Kidney epithelial cell (primary cell): ENCODE measurements at regions not wholly inside any gene's neighbourhood (a gene's known extent, or its start where the extent isn't known, plus 50 kb on each side); places are given as distances from the start of the nearest gene placed in this dataset.

Source experiments
- DNase-seq: peaks from one replicate; pipeline ENCODE4 v3.0.0-alpha.2; 2010; ENCODE audit warnings: low read depth
- H3K27me3 ChIP-seq: 2 replicates; pipeline ENCODE4 v1.6.0; 2011; ENCODE audit warnings: low read length; ENCODE audit not compliant: control insufficient read depth, insufficient read depth
- H3K36me3 ChIP-seq: 2 replicates; pipeline ENCODE4 v1.5.1; 2011; ENCODE audit warnings: low read length; ENCODE audit not compliant: control insufficient read depth, insufficient read depth
- H3K4me3 ChIP-seq: 2 replicates; pipeline ENCODE4 v1.5.1; 2011; ENCODE audit warnings: low read depth, mild to moderate bottlenecking, control low read depth, low read length
- CTCF ChIP-seq: IDR thresholded peaks from 2 replicates; pipeline ENCODE4 v1.5.1; 2011; ENCODE audit warnings: mild to moderate bottlenecking, moderate library complexity, low read length, control low read depth, inconsistent platforms; ENCODE audit not compliant: insufficient read depth, poor library complexity, severe bottlenecking

- H3K27me3 ChIP-seq: no peaks in the 10 kb centered on the region
- no peaks in the 10 kb centered on the region for H3K36me3 ChIP-seq
- no peak overlapping the region for H3K4me3 ChIP-seq
- no peak for DNase-seq
- TF ChIP-seq CTCF: no peak
Observed at GRCh38 chr1:230008721-230009120, 58.3 kb upstream of the GALNT2 start.

DNA sequence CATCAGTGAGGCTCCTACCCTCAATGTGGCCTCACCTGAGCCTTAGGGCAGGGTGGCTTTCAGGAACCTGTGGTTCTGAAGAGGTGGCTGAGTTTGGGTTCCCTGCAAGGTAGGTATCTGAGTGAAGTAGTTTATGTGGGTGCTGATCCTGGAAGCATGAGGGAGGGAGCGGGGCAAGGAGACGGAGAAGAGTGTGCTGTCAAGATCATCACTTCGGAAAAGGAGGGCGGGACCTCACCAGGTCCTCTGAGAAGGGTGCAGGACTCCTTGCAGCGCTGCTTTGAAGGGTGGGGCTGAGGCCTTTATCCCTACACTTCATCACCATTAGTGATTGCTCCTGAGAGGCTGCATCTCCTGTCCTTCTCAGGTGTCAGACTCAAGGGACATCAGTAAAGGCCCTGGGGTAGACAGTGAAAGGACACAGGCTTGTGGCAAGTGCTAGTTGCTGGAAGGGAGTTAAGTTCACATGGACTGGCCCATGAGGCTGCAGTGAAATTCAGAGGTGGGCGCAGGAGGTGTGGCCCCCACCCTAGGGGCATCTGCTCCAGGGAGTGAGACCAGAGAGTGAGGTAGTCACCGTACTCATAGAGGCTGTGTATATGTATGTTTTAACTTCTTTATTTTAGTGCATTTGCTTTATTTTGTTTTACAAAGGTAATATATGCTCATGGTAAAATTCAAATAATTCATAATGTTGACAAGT, 57.3 kb upstream of the GALNT2 start:
- H3K36me3 ChIP-seq: no peaks in the 10 kb centered on the region
- no peak for DNase-seq
- TF ChIP-seq CTCF: no peak
- no peaks in the 10 kb centered on the region for H3K27me3 ChIP-seq
- H3K4me3 ChIP-seq: no peak overlapping the region

DNA sequence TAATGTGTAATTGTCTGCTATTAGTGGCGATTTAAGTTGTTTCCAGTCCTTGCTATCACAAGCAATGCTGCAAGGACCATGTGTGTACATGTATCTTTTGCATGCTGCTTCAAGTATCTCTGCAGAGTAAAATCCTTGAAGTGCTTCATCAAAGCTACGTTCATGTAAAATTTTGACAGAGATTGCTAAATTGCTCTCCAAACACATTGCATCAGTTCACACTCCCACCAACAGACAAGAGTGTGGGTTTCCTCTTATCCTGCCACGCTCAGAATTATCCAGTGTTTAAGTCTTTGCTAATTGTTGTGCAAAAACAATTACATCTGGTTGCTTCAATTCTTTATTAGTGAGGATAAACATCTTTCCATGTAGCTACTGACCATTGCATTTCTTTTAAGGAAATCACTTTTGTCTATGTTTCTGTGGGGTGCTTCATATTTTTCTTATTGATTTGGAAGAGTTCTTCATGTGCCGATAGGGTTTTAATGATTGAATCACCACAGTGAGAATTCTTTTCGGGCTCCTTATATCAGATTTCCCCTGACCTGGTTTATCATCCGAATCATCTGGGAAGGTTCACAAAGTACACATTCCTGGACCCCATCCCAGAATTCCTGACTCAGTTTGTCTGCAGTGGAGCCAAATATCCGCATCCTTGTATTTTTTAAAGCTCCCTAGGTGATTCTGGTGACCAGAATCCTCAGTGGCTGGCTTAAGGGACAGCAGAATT, 56.3 kb upstream of the GALNT2 start:
- Histone ChIP-seq H3K4me3 (no peak overlapping the region), H3K36me3 (no peaks in the 10 kb centered on the region), H3K27me3 (no peaks in the 10 kb centered on the region)
- no peak for DNase-seq
- no peak for TF ChIP-seq CTCF

- no peaks in the 10 kb centered on the region for H3K36me3 ChIP-seq
- no peak for TF ChIP-seq CTCF
- no peak overlapping the region for H3K4me3 ChIP-seq
- no peak for DNase-seq
- H3K27me3 ChIP-seq: no peaks in the 10 kb centered on the region
Observed at GRCh38 chr1:230011333-230012092, 55.5 kb upstream of the GALNT2 start.

GRCh38 chr1:230012093-230012393, 55.0 kb upstream of the GALNT2 start:
- TF ChIP-seq CTCF: no peak
- Histone ChIP-seq H3K4me3 (no peak overlapping the region), H3K27me3 (no peaks in the 10 kb centered on the region), H3K36me3 (no peaks in the 10 kb centered on the region)
- no peak for DNase-seq
